ENCODE measurements at regions not wholly inside any gene's neighbourhood (a gene's known extent, or its start where the extent isn't known, plus 50 kb on each side); places are given as distances from the start of the nearest gene placed in this dataset.

GRCh38 chr2:2641541-2642410 is 310.7 kb upstream of the MYT1L start:
- no peak for DNase-seq
- no peaks in the 10 kb centered on the region for H3K9me3 ChIP-seq
- H3K27ac ChIP-seq: no peak overlapping the region
- H3K4me3 ChIP-seq: no peak overlapping the region
- intact Hi-C loops (cut with DNase I; ENCODE audit: low total_unique reads): no loop called here
- no peaks in the 10 kb centered on the region for H3K27me3 ChIP-seq
- H3K36me3 ChIP-seq: no peaks in the 10 kb centered on the region
- H3K4me1 ChIP-seq: no peaks in the 10 kb centered on the region
- no peak for TF ChIP-seq POLR2A (IDR thresholded peaks at IDR 0.05)
- TF ChIP-seq, protein P1, sequence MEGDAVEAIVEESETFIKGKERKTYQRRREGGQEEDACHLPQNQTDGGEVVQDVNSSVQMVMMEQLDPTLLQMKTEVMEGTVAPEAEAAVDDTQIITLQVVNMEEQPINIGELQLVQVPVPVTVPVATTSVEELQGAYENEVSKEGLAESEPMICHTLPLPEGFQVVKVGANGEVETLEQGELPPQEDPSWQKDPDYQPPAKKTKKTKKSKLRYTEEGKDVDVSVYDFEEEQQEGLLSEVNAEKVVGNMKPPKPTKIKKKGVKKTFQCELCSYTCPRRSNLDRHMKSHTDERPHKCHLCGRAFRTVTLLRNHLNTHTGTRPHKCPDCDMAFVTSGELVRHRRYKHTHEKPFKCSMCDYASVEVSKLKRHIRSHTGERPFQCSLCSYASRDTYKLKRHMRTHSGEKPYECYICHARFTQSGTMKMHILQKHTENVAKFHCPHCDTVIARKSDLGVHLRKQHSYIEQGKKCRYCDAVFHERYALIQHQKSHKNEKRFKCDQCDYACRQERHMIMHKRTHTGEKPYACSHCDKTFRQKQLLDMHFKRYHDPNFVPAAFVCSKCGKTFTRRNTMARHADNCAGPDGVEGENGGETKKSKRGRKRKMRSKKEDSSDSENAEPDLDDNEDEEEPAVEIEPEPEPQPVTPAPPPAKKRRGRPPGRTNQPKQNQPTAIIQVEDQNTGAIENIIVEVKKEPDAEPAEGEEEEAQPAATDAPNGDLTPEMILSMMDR (IDR thresholded peaks at IDR 0.05): no peak

DNA sequence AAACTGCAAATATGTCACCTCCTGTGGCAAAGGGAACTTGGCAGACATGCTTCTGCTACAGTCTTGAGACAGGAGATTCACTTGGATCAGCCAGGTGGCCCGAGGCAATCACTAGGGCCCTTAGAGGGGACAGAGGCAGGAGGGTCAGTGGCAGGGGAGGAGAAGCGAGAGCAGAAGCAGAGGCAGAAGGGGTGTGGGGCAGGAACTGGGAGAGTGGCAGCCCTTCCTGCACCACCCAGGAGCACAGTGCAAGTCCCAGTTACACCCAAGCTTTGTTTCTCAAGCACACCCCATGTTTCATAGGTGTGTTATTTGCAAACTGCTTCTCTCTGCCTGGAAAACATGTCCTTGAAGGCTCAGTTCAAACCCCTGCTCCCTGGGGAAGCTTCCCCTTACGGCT is 309.7 kb upstream of the MYT1L start:
- Histone ChIP-seq H3K4me1 (no peaks in the 10 kb centered on the region), H3K36me3 (no peaks in the 10 kb centered on the region), H3K27ac (no peak overlapping the region), H3K27me3 (no peaks in the 10 kb centered on the region), H3K4me3 (no peak overlapping the region), H3K9me3 (no peaks in the 10 kb centered on the region)
- no peak for TF ChIP-seq POLR2A (IDR thresholded peaks at IDR 0.05)
- TF ChIP-seq, protein P1 (IDR thresholded peaks at IDR 0.05): no peak
- intact Hi-C loops (cut with DNase I; ENCODE audit: low total_unique reads): no loop called here
- no peak for DNase-seq

DNA sequence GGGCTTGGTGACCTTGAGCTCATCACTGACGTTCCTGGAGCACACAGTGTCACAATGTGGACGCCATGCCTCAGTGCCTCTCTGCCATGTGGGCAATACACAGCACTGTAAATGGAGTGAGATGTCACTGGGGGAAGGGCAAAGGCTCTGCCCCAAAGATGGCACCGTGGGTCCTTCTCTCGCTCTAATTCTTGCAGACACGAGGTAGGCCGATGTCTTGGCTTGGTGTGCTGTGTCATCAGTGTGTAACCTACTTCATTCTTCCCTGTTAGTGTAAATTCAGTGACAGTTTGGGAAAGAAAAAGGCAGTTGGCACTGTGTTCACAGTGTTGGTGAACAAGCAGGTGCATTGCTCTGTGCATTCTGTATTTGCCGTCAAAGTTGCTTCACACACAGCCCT is 309.3 kb upstream of the MYT1L start:
- DNase-seq: no peak
- intact Hi-C loops (cut with DNase I; ENCODE audit: low total_unique reads): no loop called here
- H3K36me3 ChIP-seq: no peaks in the 10 kb centered on the region
- H3K27ac ChIP-seq: no peak overlapping the region
- H3K4me3 ChIP-seq: no peak overlapping the region
- TF ChIP-seq, protein P1 (IDR thresholded peaks at IDR 0.05): no peak
- TF ChIP-seq POLR2A (IDR thresholded peaks at IDR 0.05): no peak
- H3K4me1 ChIP-seq: no peaks in the 10 kb centered on the region
- H3K9me3 ChIP-seq: no peaks in the 10 kb centered on the region
- H3K27me3 ChIP-seq: no peaks in the 10 kb centered on the region

- no peaks in the 10 kb centered on the region for H3K9me3 ChIP-seq
- no peaks in the 10 kb centered on the region for H3K27me3 ChIP-seq
- DNase-seq: no peak
- intact Hi-C loops (cut with DNase I; ENCODE audit: low total_unique reads): no loop called here
- H3K27ac ChIP-seq: no peak overlapping the region
- no peak for TF ChIP-seq POLR2A (IDR thresholded peaks at IDR 0.05)
- TF ChIP-seq, protein P1 (IDR thresholded peaks at IDR 0.05): no peak
- H3K36me3 ChIP-seq: no peaks in the 10 kb centered on the region
- no peaks in the 10 kb centered on the region for H3K4me1 ChIP-seq
- H3K4me3 ChIP-seq: no peak overlapping the region
These were observed 308.4 kb upstream of the MYT1L start for GRCh38 chr2:2639251-2640139.

All from uterus (tissue), 3 donors.